WERI-Rb-1 (cell line): ENCODE measurements at regions not wholly inside any gene's neighbourhood (a gene's known extent, or its start where the extent isn't known, plus 50 kb on each side); places are given as distances from the start of the nearest gene placed in this dataset.

ENCODE experiments used
- DNase-seq: peaks from one replicate; pipeline ENCODE4 v3.0.0-alpha.2; 2020
- H3K27ac ChIP-seq: fragments of 250-450 bp; sonication (Bioruptor Pico); 2 replicates; pipeline ENCODE4 v1.5.1; 2020; ENCODE audit warnings: mild to moderate bottlenecking, moderate library complexity
- H3K27me3 ChIP-seq: fragments of 250-450 bp; sonication (Bioruptor Pico); 2 replicates; pipeline ENCODE4 v1.5.1; 2021; ENCODE audit warnings: mild to moderate bottlenecking, low read depth, moderate library complexity; ENCODE audit not compliant: insufficient read depth, severe bottlenecking
- H3K36me3 ChIP-seq: fragments of 250-450 bp; sonication (Bioruptor Pico); 2 replicates; pipeline ENCODE4 v1.5.1; 2020; ENCODE audit warnings: mild to moderate bottlenecking, moderate library complexity
- H3K4me3 ChIP-seq: 2 replicates; pipeline ENCODE4 v1.5.1; 2011; ENCODE audit warnings: low read depth, mild to moderate bottlenecking, control low read depth, low read length
- H3K9me3 ChIP-seq: fragments of 250-450 bp; sonication (Bioruptor Pico); 2 replicates; pipeline ENCODE4 v1.5.1; 2021; ENCODE audit warnings: mild to moderate bottlenecking, moderate library complexity; ENCODE audit not compliant: severe bottlenecking
- CTCF ChIP-seq: IDR thresholded peaks from 2 replicates; pipeline ENCODE4 v1.5.1; 2011; ENCODE audit warnings: low read depth, mild to moderate bottlenecking, control low read depth, inconsistent platforms, low read length

GRCh38 chr5:139744471-139745131, 51.0 kb upstream of the PSD2 start:
- H3K27me3 ChIP-seq = no peaks in the 10 kb centered on the region
- H3K36me3 ChIP-seq = no peaks in the 10 kb centered on the region
- H3K9me3 ChIP-seq = no peaks in the 10 kb centered on the region
- peak overlapping the region; percentile 99 for H3K27ac ChIP-seq
- TF ChIP-seq CTCF = no peak
- H3K4me3 ChIP-seq = peak overlapping the region; percentile 29
- peak; percentile 98 for DNase-seq

GRCh38 chr5:139745132-139745799, 50.3 kb upstream of the PSD2 start:
- no peak for TF ChIP-seq CTCF
- Histone ChIP-seq H3K4me3 (peak overlapping the region; percentile 30), H3K27me3 (no peaks in the 10 kb centered on the region), H3K27ac (peak overlapping the region; percentile 99), H3K9me3 (no peaks in the 10 kb centered on the region), H3K36me3 (no peaks in the 10 kb centered on the region)
- peak; percentile 93 for DNase-seq

- Histone ChIP-seq H3K9me3 (no peaks in the 10 kb centered on the region), H3K4me3 (peak overlapping the region; percentile 57), H3K27ac (peak overlapping the region; percentile 99), H3K36me3 (no peaks in the 10 kb centered on the region), H3K27me3 (no peaks in the 10 kb centered on the region)
- DNase-seq = peak; percentile 94
- no peak for TF ChIP-seq CTCF
Observed at GRCh38 chr5:139745800-139746690, 49.6 kb upstream of the PSD2 start.
